Thoracic aorta (tissue), 2 donors: ENCODE measurements at regions not wholly inside any gene's neighbourhood (a gene's known extent, or its start where the extent isn't known, plus 50 kb on each side); places are given as distances from the start of the nearest gene placed in this dataset.

ENCODE experiments used
- ATAC-seq: fragments of 150-250 bp; one replicate; pipeline ENCODE4 v1.8.0; 2017; ENCODE audit warnings: low read depth; ENCODE audit not compliant: insufficient number of reproducible peaks, low FRiP score
- DNase-seq: peaks from one replicate; pipeline ENCODE4 v3.0.0-alpha.2; 2020; ENCODE audit warnings: low spot score
- H3K27ac ChIP-seq, 2 donors: fragments of 200-600 bp; sonication (generic); 1 replicate in 1 of 2; 2 replicates in 1 of 2; pipeline ENCODE4 v1.5.1; 2016; ENCODE audit warnings: mild to moderate bottlenecking in 2 of 2, moderate library complexity in 2 of 2
- H3K27me3 ChIP-seq: fragments of 200-600 bp; sonication (generic); replicated peaks from 2 replicates; pipeline ENCODE4 v1.6.0; 2016; ENCODE audit warnings: mild to moderate bottlenecking; ENCODE audit not compliant: insufficient read depth
- H3K36me3 ChIP-seq: fragments of 200-600 bp; sonication (generic); one replicate; pipeline ENCODE4 v1.5.1; 2016
- H3K4me1 ChIP-seq, 2 donors: fragments of 200-600 bp; sonication (generic); 1 replicate in 1 of 2; 2 replicates in 1 of 2; pipeline versions ENCODE4 v1.5.1 to v1.6.0; 2016; ENCODE audit warnings: low read depth in 2 of 2, mild to moderate bottlenecking in 1 of 2; ENCODE audit not compliant: control insufficient read depth in 1 of 2
- H3K4me3 ChIP-seq: fragments of 200-600 bp; sonication (generic); 2 replicates; pipeline ENCODE4 v1.5.1; 2016; ENCODE audit warnings: mild to moderate bottlenecking
- H3K9me3 ChIP-seq: fragments of 200-600 bp; sonication (generic); 2 replicates; pipeline ENCODE4 v1.5.1; 2016
- TF ChIP-seq, protein P1 (sequence below): fragments of 200-600 bp; sonication (generic); IDR thresholded peaks from one replicate; pipeline ENCODE4 v1.5.1; 2019; ENCODE audit warnings: antibody characterized with exemption

DNA sequence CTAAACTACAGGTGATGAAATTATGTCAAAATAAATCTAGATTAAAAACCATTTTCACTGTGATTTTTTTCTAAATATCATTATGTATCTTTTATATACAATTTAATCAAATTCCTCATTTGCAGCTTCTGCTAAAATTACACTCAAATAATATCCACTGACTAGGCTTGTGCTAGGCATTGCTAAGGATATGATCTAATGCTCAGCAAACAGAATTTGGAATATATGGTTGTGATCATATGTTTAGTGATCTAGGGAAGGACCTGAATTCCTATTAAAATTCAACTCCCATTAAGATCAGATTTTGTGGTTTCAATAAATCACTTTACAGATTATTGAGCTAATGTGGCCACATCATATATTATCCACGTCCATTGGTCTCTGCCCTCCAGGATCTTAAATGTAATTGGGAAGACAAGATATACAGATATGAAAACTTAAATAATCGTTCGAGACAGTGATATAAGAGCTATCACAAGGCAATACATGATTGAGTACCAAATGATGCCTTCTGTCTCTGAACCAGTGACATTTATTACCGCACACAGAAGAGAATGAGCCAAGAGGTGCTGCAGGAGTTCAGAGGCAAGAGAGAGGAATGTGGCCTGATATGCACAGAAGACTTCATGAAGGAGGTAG is 206.0 kb upstream of the RPS6KA3 start:
- Histone ChIP-seq H3K27me3 (no peaks in the 10 kb centered on the region), H3K36me3 (no peaks in the 10 kb centered on the region), H3K4me1 (no peaks in the 10 kb centered on the region), H3K27ac (no peak overlapping the region), H3K9me3 (no peaks in the 10 kb centered on the region), H3K4me3 (no peak overlapping the region)
- DNase-seq = no peak
- TF ChIP-seq, protein P1, sequence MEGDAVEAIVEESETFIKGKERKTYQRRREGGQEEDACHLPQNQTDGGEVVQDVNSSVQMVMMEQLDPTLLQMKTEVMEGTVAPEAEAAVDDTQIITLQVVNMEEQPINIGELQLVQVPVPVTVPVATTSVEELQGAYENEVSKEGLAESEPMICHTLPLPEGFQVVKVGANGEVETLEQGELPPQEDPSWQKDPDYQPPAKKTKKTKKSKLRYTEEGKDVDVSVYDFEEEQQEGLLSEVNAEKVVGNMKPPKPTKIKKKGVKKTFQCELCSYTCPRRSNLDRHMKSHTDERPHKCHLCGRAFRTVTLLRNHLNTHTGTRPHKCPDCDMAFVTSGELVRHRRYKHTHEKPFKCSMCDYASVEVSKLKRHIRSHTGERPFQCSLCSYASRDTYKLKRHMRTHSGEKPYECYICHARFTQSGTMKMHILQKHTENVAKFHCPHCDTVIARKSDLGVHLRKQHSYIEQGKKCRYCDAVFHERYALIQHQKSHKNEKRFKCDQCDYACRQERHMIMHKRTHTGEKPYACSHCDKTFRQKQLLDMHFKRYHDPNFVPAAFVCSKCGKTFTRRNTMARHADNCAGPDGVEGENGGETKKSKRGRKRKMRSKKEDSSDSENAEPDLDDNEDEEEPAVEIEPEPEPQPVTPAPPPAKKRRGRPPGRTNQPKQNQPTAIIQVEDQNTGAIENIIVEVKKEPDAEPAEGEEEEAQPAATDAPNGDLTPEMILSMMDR = no peak
- no peak for ATAC-seq

DNA sequence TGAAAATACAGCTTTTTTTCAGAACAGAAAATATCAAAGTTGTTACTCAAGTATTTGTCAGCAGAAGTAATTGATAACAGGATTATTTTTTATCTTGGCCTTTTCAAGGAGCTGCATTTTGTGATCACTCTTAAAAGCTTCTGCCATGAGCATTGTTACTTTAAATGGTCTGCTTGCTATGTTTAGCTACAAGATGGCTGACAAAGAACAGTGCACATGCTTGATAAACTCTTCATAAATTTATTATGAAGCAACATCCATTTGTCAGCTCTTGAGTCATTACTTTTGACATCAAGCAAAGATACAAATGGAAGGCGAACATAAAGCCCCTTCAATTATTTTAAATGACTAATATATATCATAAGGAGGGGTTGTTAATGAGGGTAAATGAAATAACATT is 205.4 kb upstream of the RPS6KA3 start:
- no peaks in the 10 kb centered on the region for H3K27me3 ChIP-seq
- no peak overlapping the region for H3K4me3 ChIP-seq
- no peak overlapping the region for H3K27ac ChIP-seq
- H3K4me1 ChIP-seq = no peaks in the 10 kb centered on the region
- no peaks in the 10 kb centered on the region for H3K36me3 ChIP-seq
- TF ChIP-seq, protein P1 = no peak
- ATAC-seq (no peak), DNase-seq (no peak)
- no peaks in the 10 kb centered on the region for H3K9me3 ChIP-seq

DNA sequence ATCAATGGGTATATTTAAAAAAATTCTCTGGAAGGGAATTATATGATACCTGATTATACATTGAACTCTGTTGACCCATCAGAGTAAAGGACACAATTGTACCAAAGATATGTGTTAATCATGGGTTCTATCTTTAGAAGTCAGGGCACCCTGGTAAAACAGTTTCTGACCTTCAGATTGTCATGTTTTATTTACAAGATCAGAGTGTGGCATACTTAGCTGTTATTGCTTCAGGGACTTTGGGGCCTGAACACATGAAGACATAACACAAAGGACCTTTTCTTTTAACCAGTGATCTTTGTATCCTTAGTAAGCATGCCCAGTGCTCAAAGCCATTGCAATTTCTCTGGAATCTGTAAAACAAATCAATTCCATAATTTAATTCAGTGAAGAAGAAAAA is 204.8 kb upstream of the RPS6KA3 start:
- Histone ChIP-seq H3K27ac (no peak overlapping the region), H3K36me3 (no peaks in the 10 kb centered on the region), H3K4me3 (no peak overlapping the region), H3K4me1 (no peaks in the 10 kb centered on the region), H3K27me3 (no peaks in the 10 kb centered on the region), H3K9me3 (no peaks in the 10 kb centered on the region)
- ATAC-seq (no peak), DNase-seq (no peak)
- TF ChIP-seq, protein P1 = no peak

DNA sequence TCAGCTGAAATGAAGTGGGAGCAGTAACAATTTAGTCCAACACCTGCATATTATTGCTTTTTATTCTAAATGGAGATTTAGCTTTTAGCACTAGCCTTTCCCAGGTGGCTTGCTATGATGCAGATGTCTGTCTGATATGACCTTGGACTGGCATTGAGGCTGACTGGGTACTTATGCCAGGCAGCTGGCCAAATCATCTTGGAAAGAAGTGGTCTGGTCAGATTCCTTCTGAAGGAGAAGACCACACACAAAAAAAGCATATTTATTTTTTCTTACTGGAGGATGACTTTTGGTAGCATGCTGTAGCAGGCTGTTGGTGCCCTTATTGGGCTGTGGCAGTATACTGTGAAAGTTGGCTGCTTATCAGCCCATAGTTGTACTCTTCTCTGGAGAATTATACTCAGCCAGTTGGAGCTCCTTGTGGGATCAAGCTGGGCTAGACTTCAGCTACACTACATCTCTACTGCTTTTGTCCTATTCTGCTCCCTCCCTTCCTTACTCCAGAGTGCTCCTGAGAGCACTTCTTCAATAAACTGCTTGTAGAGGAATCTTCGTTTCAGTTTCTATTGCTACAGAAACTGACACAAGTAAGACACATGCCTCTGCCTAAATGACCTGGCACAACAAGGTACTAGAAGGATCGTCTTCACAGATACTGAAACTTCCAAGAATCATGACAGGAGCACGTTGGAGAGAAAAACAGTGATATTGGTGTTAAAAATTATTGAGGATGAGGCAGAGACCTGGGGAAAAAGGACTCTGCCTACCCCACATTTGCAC is 196.8 kb upstream of the RPS6KA3 start:
- TF ChIP-seq, protein P1 = no peak
- no peaks in the 10 kb centered on the region for H3K27me3 ChIP-seq
- H3K4me1 ChIP-seq = no peaks in the 10 kb centered on the region
- H3K36me3 ChIP-seq = no peaks in the 10 kb centered on the region
- DNase-seq = no peak
- ATAC-seq = no peak
- no peaks in the 10 kb centered on the region for H3K9me3 ChIP-seq
- H3K4me3 ChIP-seq = no peak overlapping the region
- no peak overlapping the region for H3K27ac ChIP-seq

DNA sequence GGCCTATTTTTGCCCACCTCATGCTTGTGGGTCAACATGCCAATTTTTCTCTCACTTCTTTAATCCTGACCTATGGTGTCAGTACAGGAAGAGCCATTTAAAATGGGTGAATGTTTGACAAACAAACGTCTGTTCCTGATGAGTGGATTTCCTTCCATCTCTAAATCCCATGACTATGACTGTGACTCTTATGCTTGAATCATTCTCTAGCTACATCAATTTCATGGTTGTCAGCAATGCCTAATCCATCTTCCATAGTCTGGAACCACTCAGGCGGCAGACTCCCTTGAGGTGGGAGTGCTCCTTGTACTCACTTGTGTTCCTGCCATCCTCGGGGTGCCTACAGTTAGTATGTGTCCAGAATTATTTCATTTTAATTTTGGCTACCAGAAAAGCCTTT is 194.9 kb upstream of the RPS6KA3 start:
- Histone ChIP-seq H3K27ac (no peak overlapping the region), H3K4me3 (no peak overlapping the region), H3K36me3 (no peaks in the 10 kb centered on the region), H3K27me3 (no peaks in the 10 kb centered on the region), H3K9me3 (no peaks in the 10 kb centered on the region), H3K4me1 (no peaks in the 10 kb centered on the region)
- TF ChIP-seq, protein P1 = no peak
- DNase-seq (no peak), ATAC-seq (no peak)
